ENCODE measurements at regions not wholly inside any gene's neighbourhood (a gene's known extent, or its start where the extent isn't known, plus 50 kb on each side); places are given as distances from the start of the nearest gene placed in this dataset.

DNA sequence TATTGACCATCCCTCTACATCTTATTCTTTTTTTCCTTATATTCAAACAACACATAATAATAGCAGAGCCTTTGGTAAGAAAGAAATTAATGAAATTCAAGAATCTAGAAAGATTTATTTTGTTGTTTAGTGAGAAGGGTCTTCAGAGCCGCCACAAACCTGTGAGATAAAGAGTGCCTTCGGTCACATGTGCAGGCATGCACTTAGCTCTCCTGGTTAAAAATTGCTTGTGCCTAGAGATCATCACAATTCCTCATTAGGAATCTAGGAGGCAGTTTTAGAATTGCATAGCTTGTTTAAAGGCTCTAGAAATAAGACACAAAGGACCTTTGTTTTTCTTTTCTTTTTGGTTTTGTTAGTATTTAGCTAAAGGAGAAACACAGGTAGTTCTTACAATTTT, 1948.4 kb upstream of the IGFBP7 start:
- Histone ChIP-seq H3K27me3 (ENCODE audit: insufficient read depth, low read length, poor library complexity) (no peaks in the 10 kb centered on the region), H3K79me1 (ENCODE audit: low read length) (no peaks in the 10 kb centered on the region), H3K4ac (ENCODE audit: low read depth, low read length) (no peak overlapping the region), H4K5ac (ENCODE audit: low read length) (no peak overlapping the region), H2AK5ac (ENCODE audit: low read length) (no peak overlapping the region), H3K9ac (ENCODE audit: low read length) (no peak overlapping the region), H4K8ac (ENCODE audit: low read depth, low read length) (no peak overlapping the region), H3K23ac (ENCODE audit: low read length) (no peak overlapping the region), H3K56ac (ENCODE audit: low read length) (no peak overlapping the region), H3K36me3 (ENCODE audit: control insufficient read depth, insufficient read depth, low read length) (no peaks in the 10 kb centered on the region), H2BK120ac (ENCODE audit: low read depth, low read length) (no peak overlapping the region), H3K4me1 (ENCODE audit: control insufficient read depth, low read depth, low read length) (no peaks in the 10 kb centered on the region), H3K4me2 (ENCODE audit: low read length) (no peak overlapping the region), H3K79me2 (ENCODE audit: control insufficient read depth, insufficient read depth, low read length) (no peaks in the 10 kb centered on the region), H2BK5ac (ENCODE audit: low read length) (no peak overlapping the region), H3K27ac (ENCODE audit: low read depth, low read length) (no peak overlapping the region), H3K4me3 (ENCODE audit: low read length) (no peak overlapping the region), H2BK15ac (replicated peaks; ENCODE audit: low read depth) (no peak overlapping the region), H3K18ac (ENCODE audit: low read length) (no peak overlapping the region)
- WGBS (ENCODE audit: extremely low coverage, insufficient coverage, low lambda C conversion rate), result no CpG with 5 or more reads among the region's 2 CpGs
- no peak for DNase-seq

DNA sequence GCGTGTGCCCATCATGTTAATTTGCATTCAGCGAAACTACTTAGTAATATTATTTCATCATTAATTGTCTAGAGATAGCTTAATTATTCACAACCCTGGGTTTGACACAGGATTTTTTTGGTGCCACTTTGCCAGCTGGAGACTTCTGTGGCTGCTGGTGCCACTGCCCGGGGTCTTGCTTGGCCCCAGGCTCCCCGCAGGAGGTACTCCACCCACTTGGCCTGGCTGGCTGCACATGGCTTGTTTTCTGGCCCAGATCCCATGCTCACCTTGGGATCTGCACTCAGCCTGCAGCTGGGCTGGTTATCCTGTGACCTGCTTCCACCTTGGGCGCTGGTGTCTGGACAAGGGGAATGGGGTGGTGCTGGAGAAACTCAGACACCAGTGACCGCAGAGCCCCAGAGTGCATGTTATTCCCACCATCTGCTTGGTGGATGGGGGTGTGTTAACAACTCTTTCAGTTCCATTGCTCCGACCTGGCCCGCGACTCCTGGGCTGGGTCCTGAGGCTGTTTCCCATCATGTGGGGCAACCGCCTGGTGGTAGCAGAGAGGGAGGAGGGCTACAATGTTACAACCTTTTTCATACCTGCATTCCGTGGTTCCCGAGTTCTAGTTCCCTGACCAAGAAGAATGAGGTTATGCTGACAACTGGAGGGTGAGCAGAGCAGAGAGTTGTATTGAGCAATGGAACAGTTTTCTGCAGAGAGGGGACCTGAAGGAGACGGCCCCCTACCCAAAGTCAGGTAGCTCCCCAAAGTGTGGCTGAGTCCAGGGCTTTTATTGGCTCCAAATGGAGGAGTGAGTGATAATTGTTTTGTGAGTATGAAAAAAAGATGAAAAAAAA, 1950.0 kb upstream of the IGFBP7 start:
- H3K27me3 ChIP-seq (ENCODE audit: insufficient read depth, low read length, poor library complexity), result no peaks in the 10 kb centered on the region
- H3K23ac ChIP-seq (ENCODE audit: low read length), result no peak overlapping the region
- H3K18ac ChIP-seq (ENCODE audit: low read length), result no peak overlapping the region
- H3K4me2 ChIP-seq (ENCODE audit: low read length), result no peak overlapping the region
- no peaks in the 10 kb centered on the region for H3K79me2 ChIP-seq (ENCODE audit: control insufficient read depth, insufficient read depth, low read length)
- no peaks in the 10 kb centered on the region for H3K4me1 ChIP-seq (ENCODE audit: control insufficient read depth, low read depth, low read length)
- no peak for DNase-seq
- no peak overlapping the region for H2AK5ac ChIP-seq (ENCODE audit: low read length)
- no peak overlapping the region for H2BK5ac ChIP-seq (ENCODE audit: low read length)
- no peak overlapping the region for H4K5ac ChIP-seq (ENCODE audit: low read length)
- no peak overlapping the region for H2BK15ac ChIP-seq (replicated peaks; ENCODE audit: low read depth)
- H3K79me1 ChIP-seq (ENCODE audit: low read length), result no peaks in the 10 kb centered on the region
- WGBS (ENCODE audit: extremely low coverage, insufficient coverage, low lambda C conversion rate), result no CpG with 5 or more reads among the region's 13 CpGs
- no peaks in the 10 kb centered on the region for H3K36me3 ChIP-seq (ENCODE audit: control insufficient read depth, insufficient read depth, low read length)
- H3K27ac ChIP-seq (ENCODE audit: low read depth, low read length), result no peak overlapping the region
- H3K56ac ChIP-seq (ENCODE audit: low read length), result no peak overlapping the region
- H3K4ac ChIP-seq (ENCODE audit: low read depth, low read length), result no peak overlapping the region
- H2BK120ac ChIP-seq (ENCODE audit: low read depth, low read length), result no peak overlapping the region
- no peak overlapping the region for H3K9ac ChIP-seq (ENCODE audit: low read length)
- H4K8ac ChIP-seq (ENCODE audit: low read depth, low read length), result no peak overlapping the region
- H3K4me3 ChIP-seq (ENCODE audit: low read length), result no peak overlapping the region

DNA sequence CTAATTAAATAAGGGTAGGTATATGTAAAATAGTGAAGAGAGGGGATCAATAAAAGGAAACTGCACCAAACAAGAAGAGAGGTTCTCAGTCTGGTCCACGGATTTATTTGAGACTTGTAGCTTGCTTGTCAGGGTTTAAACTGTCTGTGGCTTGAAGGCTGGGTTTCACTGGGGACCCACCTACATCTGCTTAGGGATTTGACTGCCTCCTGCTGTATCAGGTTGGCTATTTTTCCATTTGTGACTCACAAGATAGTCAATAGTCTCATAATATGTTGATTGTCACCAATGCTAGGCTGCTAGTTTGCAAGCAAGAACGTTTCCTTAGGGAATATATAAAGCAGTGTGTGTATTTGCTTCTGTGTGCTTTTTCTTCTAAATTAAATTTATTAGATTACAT, 1950.7 kb upstream of the IGFBP7 start:
- no peaks in the 10 kb centered on the region for H3K4me1 ChIP-seq (ENCODE audit: control insufficient read depth, low read depth, low read length)
- WGBS (ENCODE audit: extremely low coverage, insufficient coverage, low lambda C conversion rate), result no CpG with 5 or more reads among the region's 2 CpGs

DNA sequence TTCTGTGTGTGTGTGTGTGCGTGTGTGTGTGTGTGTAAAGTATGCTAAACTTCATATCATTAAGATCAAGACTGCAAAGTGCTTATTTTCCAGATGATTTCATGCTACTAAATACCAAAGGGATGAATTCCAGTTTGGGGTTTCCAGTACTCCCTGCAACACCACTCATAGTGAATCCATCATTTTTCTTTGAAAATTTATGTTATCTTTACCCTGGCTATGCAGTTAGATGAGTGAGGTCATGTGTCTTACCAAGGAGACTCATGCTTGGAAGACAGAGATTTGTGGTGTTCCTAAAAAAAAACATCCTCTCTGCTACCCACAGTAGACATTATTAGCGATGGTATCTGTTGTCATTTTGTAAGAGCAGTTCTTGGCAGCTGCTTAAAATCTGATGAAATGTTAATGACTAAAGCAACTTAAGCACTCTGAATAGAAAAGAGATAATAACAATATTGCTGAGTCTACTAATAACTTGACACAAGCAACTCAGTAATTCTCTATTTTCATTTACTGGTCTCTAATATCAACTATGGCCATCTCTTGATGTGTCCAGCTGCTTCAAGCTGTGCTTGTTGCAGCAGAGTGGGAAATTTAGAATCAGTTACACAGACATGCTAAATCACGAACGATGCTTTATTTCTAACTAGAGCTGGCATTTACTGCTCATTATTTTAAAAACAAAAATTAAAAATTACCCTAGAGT, 1953.0 kb upstream of the IGFBP7 start:
- Histone ChIP-seq H2BK15ac (replicated peaks; ENCODE audit: low read depth) (no peak overlapping the region), H3K9ac (ENCODE audit: low read length) (no peak overlapping the region), H3K79me2 (ENCODE audit: control insufficient read depth, insufficient read depth, low read length) (no peaks in the 10 kb centered on the region), H2BK120ac (ENCODE audit: low read depth, low read length) (no peak overlapping the region), H3K18ac (ENCODE audit: low read length) (no peak overlapping the region), H3K36me3 (ENCODE audit: control insufficient read depth, insufficient read depth, low read length) (no peaks in the 10 kb centered on the region), H4K5ac (ENCODE audit: low read length) (no peak overlapping the region), H3K56ac (ENCODE audit: low read length) (no peak overlapping the region), H3K4me1 (ENCODE audit: control insufficient read depth, low read depth, low read length) (no peaks in the 10 kb centered on the region), H3K23ac (ENCODE audit: low read length) (no peak overlapping the region), H3K27ac (ENCODE audit: low read depth, low read length) (no peak overlapping the region), H3K4me3 (ENCODE audit: low read length) (no peak overlapping the region), H2AK5ac (ENCODE audit: low read length) (no peak overlapping the region), H3K4ac (ENCODE audit: low read depth, low read length) (no peak overlapping the region), H4K8ac (ENCODE audit: low read depth, low read length) (no peak overlapping the region), H2BK5ac (ENCODE audit: low read length) (no peak overlapping the region), H3K27me3 (ENCODE audit: insufficient read depth, low read length, poor library complexity) (no peaks in the 10 kb centered on the region), H3K4me2 (ENCODE audit: low read length) (no peak overlapping the region), H3K79me1 (ENCODE audit: low read length) (no peaks in the 10 kb centered on the region)
- no peak for DNase-seq
- WGBS (ENCODE audit: extremely low coverage, insufficient coverage, low lambda C conversion rate), result no CpG with 5 or more reads among the region's 4 CpGs

More for the DNA sequence above, 1950.7 kb upstream of the IGFBP7 start:
- H3K4me2 ChIP-seq (ENCODE audit: low read length), result no peak overlapping the region
- H3K79me2 ChIP-seq (ENCODE audit: control insufficient read depth, insufficient read depth, low read length), result no peaks in the 10 kb centered on the region
- no peak overlapping the region for H3K56ac ChIP-seq (ENCODE audit: low read length)
- H3K4ac ChIP-seq (ENCODE audit: low read depth, low read length), result no peak overlapping the region
- no peak overlapping the region for H2BK5ac ChIP-seq (ENCODE audit: low read length)
- no peaks in the 10 kb centered on the region for H3K79me1 ChIP-seq (ENCODE audit: low read length)
- H4K8ac ChIP-seq (ENCODE audit: low read depth, low read length), result no peak overlapping the region
- H3K18ac ChIP-seq (ENCODE audit: low read length), result no peak overlapping the region
- no peak overlapping the region for H2BK120ac ChIP-seq (ENCODE audit: low read depth, low read length)
- no peak overlapping the region for H3K4me3 ChIP-seq (ENCODE audit: low read length)
- H3K36me3 ChIP-seq (ENCODE audit: control insufficient read depth, insufficient read depth, low read length), result no peaks in the 10 kb centered on the region
- H3K23ac ChIP-seq (ENCODE audit: low read length), result no peak overlapping the region
- no peak overlapping the region for H4K5ac ChIP-seq (ENCODE audit: low read length)
- no peak overlapping the region for H2AK5ac ChIP-seq (ENCODE audit: low read length)
- no peaks in the 10 kb centered on the region for H3K27me3 ChIP-seq (ENCODE audit: insufficient read depth, low read length, poor library complexity)
- no peak overlapping the region for H3K9ac ChIP-seq (ENCODE audit: low read length)
- DNase-seq, result peak; percentile 14
- no peak overlapping the region for H3K27ac ChIP-seq (ENCODE audit: low read depth, low read length)
- H2BK15ac ChIP-seq (replicated peaks; ENCODE audit: low read depth), result no peak overlapping the region

DNA sequence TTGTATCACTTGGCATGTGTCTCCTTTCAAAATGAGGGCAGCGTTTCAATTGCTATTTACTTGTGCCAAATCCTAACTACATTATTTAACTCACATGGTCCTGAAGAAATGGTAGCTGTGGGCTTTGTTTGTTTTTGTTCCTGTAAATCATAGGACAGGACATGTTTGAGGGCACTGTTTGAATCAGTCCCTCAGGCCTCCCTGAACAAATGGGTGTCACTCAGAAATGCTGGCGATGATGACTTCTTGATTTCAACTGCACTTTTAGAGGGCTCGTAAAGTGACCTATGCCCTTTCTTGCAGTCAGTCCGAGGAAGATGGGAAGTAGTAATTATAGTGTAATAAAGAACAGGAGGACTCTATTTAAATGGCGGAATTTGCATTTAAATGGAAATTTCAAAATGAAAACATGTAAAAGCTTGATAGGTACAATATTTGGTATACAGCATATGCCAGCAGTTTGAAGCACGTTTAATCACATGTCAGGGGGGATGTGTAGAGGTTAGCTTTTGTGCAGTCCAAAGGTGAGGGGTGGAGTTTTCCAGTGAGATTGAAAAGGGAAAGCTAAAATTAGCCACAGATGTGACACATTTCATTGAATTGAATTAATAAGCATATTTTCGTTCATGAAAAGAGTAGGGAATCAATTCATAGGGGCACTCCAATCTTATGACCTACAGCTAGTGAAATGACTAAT, 1958.7 kb upstream of the IGFBP7 start:
- WGBS (ENCODE audit: extremely low coverage, insufficient coverage, low lambda C conversion rate), result no CpG with 5 or more reads among the region's 7 CpGs
- Histone ChIP-seq H4K5ac (ENCODE audit: low read length) (no peak overlapping the region), H3K4me3 (ENCODE audit: low read length) (no peak overlapping the region), H2BK15ac (replicated peaks; ENCODE audit: low read depth) (no peak overlapping the region), H3K18ac (ENCODE audit: low read length) (no peak overlapping the region), H3K9ac (ENCODE audit: low read length) (no peak overlapping the region), H3K27me3 (ENCODE audit: insufficient read depth, low read length, poor library complexity) (no peaks in the 10 kb centered on the region), H3K79me1 (ENCODE audit: low read length) (no peaks in the 10 kb centered on the region), H3K27ac (ENCODE audit: low read depth, low read length) (no peak overlapping the region), H3K23ac (ENCODE audit: low read length) (no peak overlapping the region), H3K4me1 (ENCODE audit: control insufficient read depth, low read depth, low read length) (no peaks in the 10 kb centered on the region), H3K36me3 (ENCODE audit: control insufficient read depth, insufficient read depth, low read length) (no peaks in the 10 kb centered on the region), H3K56ac (ENCODE audit: low read length) (no peak overlapping the region), H3K4ac (ENCODE audit: low read depth, low read length) (no peak overlapping the region), H4K8ac (ENCODE audit: low read depth, low read length) (no peak overlapping the region), H3K79me2 (ENCODE audit: control insufficient read depth, insufficient read depth, low read length) (no peaks in the 10 kb centered on the region), H2BK5ac (ENCODE audit: low read length) (no peak overlapping the region), H2BK120ac (ENCODE audit: low read depth, low read length) (no peak overlapping the region), H2AK5ac (ENCODE audit: low read length) (no peak overlapping the region), H3K4me2 (ENCODE audit: low read length) (no peak overlapping the region)
- DNase-seq, result no peak

All from mesendoderm (in vitro differentiated cells).